ENCODE measurements at regions not wholly inside any gene's neighbourhood (a gene's known extent, or its start where the extent isn't known, plus 50 kb on each side); places are given as distances from the start of the nearest gene placed in this dataset.

GRCh38 chr2:241924069-241924908 lies 54.8 kb downstream of the RTP5 start:
- no peak for DNase-seq (ENCODE audit: low read depth in 2 of 2)

GRCh38 chr2:241924909-241925250 lies 55.4 kb downstream of the RTP5 start:
- no peak for DNase-seq (ENCODE audit: low read depth in 2 of 2)

GRCh38 chr2:241925277-241925676 lies 55.7 kb downstream of the RTP5 start:
- no peak for DNase-seq (ENCODE audit: low read depth in 2 of 2)

GRCh38 chr2:241925821-241926441 lies 56.4 kb downstream of the RTP5 start:
- no peak for DNase-seq (ENCODE audit: low read depth in 2 of 2)

- no peak for DNase-seq (ENCODE audit: low read depth in 2 of 2)
Observed at GRCh38 chr2:241926541-241927311, 57.2 kb downstream of the RTP5 start.

GRCh38 chr2:241929551-241930490 lies 60.3 kb downstream of the RTP5 start:
- DNase-seq (ENCODE audit: low read depth in 2 of 2) = no peak

GRCh38 chr2:241931084-241931975 lies 61.8 kb downstream of the RTP5 start:
- DNase-seq (ENCODE audit: low read depth in 2 of 2) = no peak

- DNase-seq (ENCODE audit: low read depth in 2 of 2) = no peak
Observed at GRCh38 chr2:241931976-241932898, 62.7 kb downstream of the RTP5 start.

GRCh38 chr2:241932899-241933178 lies 63.3 kb downstream of the RTP5 start:
- no peak for DNase-seq (ENCODE audit: low read depth in 2 of 2)

- no peak for DNase-seq (ENCODE audit: low read depth in 2 of 2)
Observed at GRCh38 chr2:241933179-241933911, 63.8 kb downstream of the RTP5 start.

GRCh38 chr2:241935314-241935713 lies 65.8 kb downstream of the RTP5 start:
- peak; percentile 67 to 72 for DNase-seq (ENCODE audit: low read depth in 2 of 2)

- DNase-seq (ENCODE audit: low read depth in 2 of 2) = no peak
Observed at GRCh38 chr2:241935774-241936173, 66.2 kb downstream of the RTP5 start.

- DNase-seq (ENCODE audit: low read depth in 2 of 2) = no peak
Observed at GRCh38 chr2:241936457-241937133, 67.1 kb downstream of the RTP5 start.

GRCh38 chr2:241937297-241937696 lies 67.8 kb downstream of the RTP5 start:
- DNase-seq (ENCODE audit: low read depth in 2 of 2) = no peak

- no peak for DNase-seq (ENCODE audit: low read depth in 2 of 2)
Observed at GRCh38 chr2:241939541-241939940, 70.0 kb downstream of the RTP5 start.

- no peak for DNase-seq (ENCODE audit: low read depth in 2 of 2)
Observed at GRCh38 chr2:241940329-241940728, 70.8 kb downstream of the RTP5 start.

GRCh38 chr2:241941691-241942301 lies 72.3 kb downstream of the RTP5 start:
- no peak for DNase-seq (ENCODE audit: low read depth in 2 of 2)

Measured in fibroblast of skin of left quadriceps (primary cell).